Trophoblast cell (in vitro differentiated cells and primary cell): ENCODE measurements at regions not wholly inside any gene's neighbourhood (a gene's known extent, or its start where the extent isn't known, plus 50 kb on each side); places are given as distances from the start of the nearest gene placed in this dataset.

Experiments used
- DNase-seq, 2 donors: peaks; one replicate each; pipeline ENCODE4 v3.0.0-alpha.2; 2016
- H2AFZ ChIP-seq: 2 replicates; pipeline ENCODE4 v1.6.1; 2013; ENCODE audit warnings: low read length, moderate library complexity, mild to moderate bottlenecking; ENCODE audit not compliant: insufficient read depth, poor library complexity
- H2AK5ac ChIP-seq: 2 replicates; pipeline ENCODE4 v1.6.1; 2013; ENCODE audit warnings: mild to moderate bottlenecking, low read length
- H2BK120ac ChIP-seq: 2 replicates; pipeline ENCODE4 v1.6.1; 2013; ENCODE audit warnings: low read length, mild to moderate bottlenecking, moderate library complexity; ENCODE audit not compliant: insufficient read depth, poor library complexity
- H2BK12ac ChIP-seq: 2 replicates; pipeline ENCODE4 v1.6.1; 2013; ENCODE audit warnings: mild to moderate bottlenecking, low read length, moderate library complexity
- H2BK5ac ChIP-seq: 2 replicates; pipeline ENCODE4 v1.6.1; 2013; ENCODE audit warnings: low read length, low read depth, moderate library complexity, mild to moderate bottlenecking; ENCODE audit not compliant: poor library complexity
- H3K14ac ChIP-seq: 2 replicates; pipeline ENCODE4 v1.6.1; 2013; ENCODE audit warnings: mild to moderate bottlenecking, low read length
- H3K18ac ChIP-seq: 2 replicates; pipeline ENCODE4 v1.6.1; 2013; ENCODE audit warnings: mild to moderate bottlenecking, low read length
- H3K23ac ChIP-seq: 2 replicates; pipeline ENCODE4 v1.6.1; 2013; ENCODE audit warnings: low read length
- H3K27ac ChIP-seq: 2 replicates; pipeline ENCODE4 v1.5.1; 2013; ENCODE audit warnings: low read depth, mild to moderate bottlenecking, inconsistent platforms, low read length, moderate library complexity
- H3K27me3 ChIP-seq: 2 replicates; pipeline ENCODE4 v1.6.1; 2013; ENCODE audit warnings: inconsistent platforms, mild to moderate bottlenecking, low read length, moderate library complexity; ENCODE audit not compliant: insufficient read depth
- H3K36me3 ChIP-seq, 2 experiments: 1 replicate in 1 of 2; 2 replicates in 1 of 2; pipeline ENCODE4 v1.6.1; 2013; ENCODE audit warnings: low read length in 2 of 2, mild to moderate bottlenecking in 2 of 2, moderate library complexity in 1 of 2; ENCODE audit not compliant: insufficient read depth in 2 of 2, control insufficient read depth in 1 of 2
- H3K4ac ChIP-seq: 2 replicates; pipeline ENCODE4 v1.6.1; 2013; ENCODE audit warnings: low read depth, mild to moderate bottlenecking, low read length, moderate library complexity
- H3K4me1 ChIP-seq, 2 experiments: 1 replicate in 1 of 2; 2 replicates in 1 of 2; pipeline ENCODE4 v1.6.1; 2013; ENCODE audit warnings: low read length in 2 of 2, mild to moderate bottlenecking in 2 of 2, moderate library complexity in 1 of 2; ENCODE audit not compliant: insufficient read depth in 2 of 2, control insufficient read depth in 1 of 2
- H3K4me2 ChIP-seq: 2 replicates; pipeline ENCODE4 v1.6.1; 2013; ENCODE audit warnings: inconsistent platforms, mild to moderate bottlenecking, low read length, moderate library complexity
- H3K4me3 ChIP-seq: 2 replicates; pipeline ENCODE4 v1.5.1; 2013; ENCODE audit warnings: mild to moderate bottlenecking, low read depth, low read length, inconsistent platforms
- H3K79me1 ChIP-seq: one replicate; pipeline ENCODE4 v1.6.1; 2013; ENCODE audit warnings: low read length
- H3K79me2 ChIP-seq: 2 replicates; pipeline ENCODE4 v1.6.1; 2013; ENCODE audit warnings: low read length, mild to moderate bottlenecking; ENCODE audit not compliant: control insufficient read depth, insufficient read depth, poor library complexity
- H3K9ac ChIP-seq: 2 replicates; pipeline ENCODE4 v1.6.1; 2013; ENCODE audit warnings: mild to moderate bottlenecking, low read length
- H3K9me3 ChIP-seq: 2 replicates; pipeline ENCODE4 v1.6.1; 2013; ENCODE audit warnings: low read depth, mild to moderate bottlenecking, control low read depth, inconsistent platforms, low read length; ENCODE audit not compliant: insufficient read depth
- H4K12ac ChIP-seq: 2 replicates; pipeline ENCODE4 v1.6.1; 2013; ENCODE audit warnings: low read depth, mild to moderate bottlenecking, low read length, moderate library complexity
- H4K8ac ChIP-seq: 2 replicates; pipeline ENCODE4 v1.6.1; 2013; ENCODE audit warnings: low read depth, mild to moderate bottlenecking, low read length, moderate library complexity
- H4K91ac ChIP-seq: one replicate; pipeline ENCODE4 v1.6.1; 2013; ENCODE audit warnings: low read depth, mild to moderate bottlenecking, low read length, moderate library complexity
- WGBS: extraction: QIAGEN DNeasy Blood & Tissue Kit; methylation state at CpG from one replicate; pipeline ENCODE4 v1.1.7; 2013; ENCODE audit warnings: missing lambda C conversion rate; ENCODE audit not compliant: insufficient read length, insufficient coverage; ENCODE audit errors: extremely low coverage; 5-methylcytosine and 5-hydroxymethylcytosine counted together

GRCh38 chr1:218898921-218899320, 274.8 kb upstream of the LYPLAL1 start:
- DNase-seq: no peak
- H3K36me3 ChIP-seq: no peaks in the 10 kb centered on the region
- no peaks in the 10 kb centered on the region for H3K4me1 ChIP-seq
- no peak overlapping the region for H4K12ac ChIP-seq
- no peaks in the 10 kb centered on the region for H3K79me1 ChIP-seq
- no peak overlapping the region for H2BK12ac ChIP-seq
- H2AK5ac ChIP-seq: no peak overlapping the region
- H3K27ac ChIP-seq: no peak overlapping the region
- no peak overlapping the region for H3K23ac ChIP-seq
- H3K18ac ChIP-seq: no peak overlapping the region
- no peaks in the 10 kb centered on the region for H3K9me3 ChIP-seq
- H3K4me2 ChIP-seq: no peak overlapping the region
- no peaks in the 10 kb centered on the region for H3K27me3 ChIP-seq
- H2BK5ac ChIP-seq: no peak overlapping the region
- no peak overlapping the region for H3K4ac ChIP-seq
- no peak overlapping the region for H3K4me3 ChIP-seq
- no peak overlapping the region for H4K91ac ChIP-seq
- H3K79me2 ChIP-seq: no peaks in the 10 kb centered on the region
- no peak overlapping the region for H3K14ac ChIP-seq
- no CpG with 5 or more reads among the region's 2 CpGs for WGBS
- H2AFZ ChIP-seq: no peak overlapping the region
- no peak overlapping the region for H3K9ac ChIP-seq
- no peak overlapping the region for H4K8ac ChIP-seq
- H2BK120ac ChIP-seq: no peak overlapping the region

DNA sequence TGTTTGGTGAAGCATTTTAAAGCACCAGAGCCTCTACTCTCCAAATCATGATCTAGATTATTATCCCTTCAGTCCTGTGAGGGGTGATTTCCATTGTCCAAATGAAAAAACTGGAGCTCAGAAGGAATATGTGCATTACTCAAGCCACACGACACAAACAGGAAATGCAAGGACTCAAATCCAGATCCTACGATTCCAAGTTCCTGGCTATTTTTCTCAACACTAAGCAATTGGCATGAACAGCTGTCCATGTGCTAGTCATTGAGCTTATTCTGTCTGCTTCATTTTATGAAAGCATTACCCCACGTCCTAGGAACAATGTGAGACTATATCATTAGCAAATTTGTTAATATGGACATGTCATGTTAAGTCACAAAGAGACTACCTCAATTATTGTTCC, 273.1 kb upstream of the LYPLAL1 start:
- no peak overlapping the region for H3K4ac ChIP-seq
- H3K27me3 ChIP-seq: no peaks in the 10 kb centered on the region
- no peak for DNase-seq
- H4K91ac ChIP-seq: no peak overlapping the region
- no peaks in the 10 kb centered on the region for H3K9me3 ChIP-seq
- H3K79me1 ChIP-seq: no peaks in the 10 kb centered on the region
- H3K4me2 ChIP-seq: no peak overlapping the region
- H3K27ac ChIP-seq: no peak overlapping the region
- H2AK5ac ChIP-seq: no peak overlapping the region
- no peak overlapping the region for H2BK5ac ChIP-seq
- H3K18ac ChIP-seq: no peak overlapping the region
- no peak overlapping the region for H2BK120ac ChIP-seq
- no peak overlapping the region for H3K14ac ChIP-seq
- no peak overlapping the region for H3K23ac ChIP-seq
- H3K4me3 ChIP-seq: no peak overlapping the region
- no peak overlapping the region for H4K8ac ChIP-seq
- no peaks in the 10 kb centered on the region for H3K36me3 ChIP-seq
- H3K4me1 ChIP-seq: no peaks in the 10 kb centered on the region
- no peak overlapping the region for H2AFZ ChIP-seq
- H4K12ac ChIP-seq: no peak overlapping the region
- H2BK12ac ChIP-seq: no peak overlapping the region
- WGBS: no CpG with 5 or more reads among the region's 3 CpGs
- H3K79me2 ChIP-seq: no peaks in the 10 kb centered on the region
- no peak overlapping the region for H3K9ac ChIP-seq

- Histone ChIP-seq H3K14ac (no peak overlapping the region), H3K4ac (no peak overlapping the region), H3K4me2 (no peak overlapping the region), H3K4me1 (no peaks in the 10 kb centered on the region), H2BK12ac (no peak overlapping the region), H3K18ac (no peak overlapping the region), H2BK120ac (no peak overlapping the region), H3K9ac (no peak overlapping the region), H2AFZ (no peak overlapping the region), H3K79me1 (no peaks in the 10 kb centered on the region), H4K91ac (no peak overlapping the region), H2BK5ac (no peak overlapping the region), H3K9me3 (no peaks in the 10 kb centered on the region), H3K27ac (no peak overlapping the region), H3K36me3 (no peaks in the 10 kb centered on the region), H3K23ac (no peak overlapping the region), H2AK5ac (no peak overlapping the region), H3K27me3 (no peaks in the 10 kb centered on the region), H4K8ac (no peak overlapping the region), H3K79me2 (no peaks in the 10 kb centered on the region), H3K4me3 (no peak overlapping the region), H4K12ac (no peak overlapping the region)
- no peak for DNase-seq
- WGBS: no CpG with 5 or more reads among the region's 1 CpG
Measured at GRCh38 chr1:218904416-218904815, 269.3 kb upstream of the LYPLAL1 start.

GRCh38 chr1:218916720-218917119, 257.0 kb upstream of the LYPLAL1 start:
- no CpG with 5 or more reads among the region's 2 CpGs for WGBS
- DNase-seq: no peak
- no peak overlapping the region for H3K18ac ChIP-seq

More at GRCh38 chr1:218916720-218917119, 257.0 kb upstream of the LYPLAL1 start:
- no peak overlapping the region for H2AK5ac ChIP-seq
- H4K91ac ChIP-seq: no peak overlapping the region
- H2BK12ac ChIP-seq: no peak overlapping the region
- no peak overlapping the region for H2BK5ac ChIP-seq
- no peaks in the 10 kb centered on the region for H3K79me2 ChIP-seq
- no peak overlapping the region for H3K4me2 ChIP-seq
- no peak overlapping the region for H2BK120ac ChIP-seq
- H3K79me1 ChIP-seq: no peaks in the 10 kb centered on the region
- no peak overlapping the region for H3K23ac ChIP-seq
- H3K4ac ChIP-seq: no peak overlapping the region
- no peak overlapping the region for H4K8ac ChIP-seq
- no peaks in the 10 kb centered on the region for H3K36me3 ChIP-seq
- no peak overlapping the region for H3K4me3 ChIP-seq
- no peaks in the 10 kb centered on the region for H3K9me3 ChIP-seq
- no peak overlapping the region for H3K27ac ChIP-seq
- H3K14ac ChIP-seq: no peak overlapping the region
- no peaks in the 10 kb centered on the region for H3K27me3 ChIP-seq
- H3K4me1 ChIP-seq: no peaks in the 10 kb centered on the region
- H3K9ac ChIP-seq: no peak overlapping the region
- no peak overlapping the region for H4K12ac ChIP-seq
- H2AFZ ChIP-seq: no peak overlapping the region
